Mesenchymal stem cell (in vitro differentiated cells and primary cell): ENCODE measurements at regions not wholly inside any gene's neighbourhood (a gene's known extent, or its start where the extent isn't known, plus 50 kb on each side); places are given as distances from the start of the nearest gene placed in this dataset.

Source experiments
- DNase-seq: peaks from one replicate; pipeline ENCODE4 v3.0.0-alpha.2; 2013
- H2AFZ ChIP-seq: one replicate; pipeline ENCODE4 v1.6.1; 2013; ENCODE audit warnings: low read depth, mild to moderate bottlenecking, control low read depth, inconsistent platforms, low read length, moderate library complexity
- H2AK5ac ChIP-seq: 2 replicates; pipeline ENCODE4 v1.6.1; 2013; ENCODE audit warnings: low read length, moderate library complexity, mild to moderate bottlenecking, inconsistent platforms; ENCODE audit not compliant: severe bottlenecking
- H2BK120ac ChIP-seq: one replicate; pipeline ENCODE4 v1.6.1; 2013; ENCODE audit warnings: low read depth, mild to moderate bottlenecking, inconsistent platforms, low read length, moderate library complexity
- H2BK12ac ChIP-seq, 2 experiments: one replicate each; pipeline ENCODE4 v1.6.1; 2013; ENCODE audit warnings: inconsistent platforms in 2 of 2, low read length in 2 of 2, mild to moderate bottlenecking in 2 of 2, moderate library complexity in 2 of 2, control low read depth in 1 of 2
- H2BK15ac ChIP-seq: one replicate; pipeline ENCODE4 v1.6.1; 2013; ENCODE audit warnings: mild to moderate bottlenecking, low read depth, inconsistent platforms; ENCODE audit not compliant: poor library complexity, severe bottlenecking
- H2BK5ac ChIP-seq: 2 replicates; pipeline ENCODE4 v1.6.1; 2013; ENCODE audit warnings: low read depth, mild to moderate bottlenecking, low read length, control low read depth, inconsistent platforms; ENCODE audit not compliant: poor library complexity, severe bottlenecking
- H3K14ac ChIP-seq, 2 experiments: one replicate each; pipeline ENCODE4 v1.6.1; 2013; ENCODE audit warnings: inconsistent platforms in 2 of 2, low read length in 2 of 2, control low read depth in 1 of 2, mild to moderate bottlenecking in 1 of 2, moderate library complexity in 1 of 2
- H3K18ac ChIP-seq, 2 experiments: one replicate each; pipeline ENCODE4 v1.6.1; 2013; ENCODE audit warnings: inconsistent platforms in 2 of 2, low read length in 2 of 2, control low read depth in 1 of 2, low read depth in 1 of 2, mild to moderate bottlenecking in 1 of 2
- H3K23ac ChIP-seq, 2 experiments: one replicate each; pipeline ENCODE4 v1.6.1; 2013; ENCODE audit warnings: inconsistent platforms in 2 of 2, low read length in 2 of 2, mild to moderate bottlenecking in 2 of 2, moderate library complexity in 2 of 2, control low read depth in 1 of 2
- H3K27ac ChIP-seq: 2 replicates; pipeline ENCODE4 v1.5.1; 2013; ENCODE audit warnings: mild to moderate bottlenecking, moderate library complexity, low read length, control low read depth, inconsistent platforms; ENCODE audit not compliant: poor library complexity, severe bottlenecking
- H3K27me3 ChIP-seq, 2 experiments: 2 replicates each; pipeline versions ENCODE4 v1.6.1 to v1.7.0; 2013; ENCODE audit warnings: low read length in 2 of 2, mild to moderate bottlenecking in 2 of 2, moderate library complexity in 2 of 2, control low read depth in 1 of 2, inconsistent platforms in 1 of 2; ENCODE audit not compliant: control insufficient read depth in 1 of 2, insufficient read depth in 1 of 2
- H3K36me3 ChIP-seq, 2 experiments: 2 replicates each; pipeline versions ENCODE4 v1.6.1 to v1.7.0; 2013; ENCODE audit warnings: low read length in 2 of 2, control low read depth in 1 of 2, inconsistent platforms in 1 of 2, low read depth in 1 of 2, mild to moderate bottlenecking in 1 of 2; ENCODE audit not compliant: insufficient read depth in 2 of 2, control insufficient read depth in 1 of 2
- H3K4ac ChIP-seq, 2 experiments: one replicate each; pipeline ENCODE4 v1.6.1; 2013; ENCODE audit warnings: inconsistent platforms in 2 of 2, low read length in 2 of 2, mild to moderate bottlenecking in 2 of 2, moderate library complexity in 2 of 2, control low read depth in 1 of 2, low read depth in 1 of 2
- H3K4me1 ChIP-seq: 2 replicates; pipeline ENCODE4 v1.6.1; 2013; ENCODE audit warnings: low read depth, low read length, control low read depth; ENCODE audit not compliant: control insufficient read depth, insufficient read depth
- H3K4me2 ChIP-seq: 2 replicates; pipeline ENCODE4 v1.6.1; 2013; ENCODE audit warnings: low read length, mild to moderate bottlenecking, inconsistent platforms; ENCODE audit not compliant: poor library complexity, severe bottlenecking
- H3K4me3 ChIP-seq, 2 experiments: 2 replicates each; pipeline versions ENCODE4 v1.5.1 to v1.7.0; 2013; ENCODE audit warnings: low read length in 2 of 2, mild to moderate bottlenecking in 2 of 2, control low read depth in 1 of 2, low read depth in 1 of 2; ENCODE audit not compliant: insufficient read depth in 1 of 2
- H3K79me1 ChIP-seq: replicated peaks from 2 replicates; pipeline ENCODE4 v1.6.1; 2013; ENCODE audit warnings: mild to moderate bottlenecking, control low read depth, low read length, inconsistent platforms; ENCODE audit not compliant: poor library complexity, severe bottlenecking
- H3K9ac ChIP-seq: 2 replicates; pipeline ENCODE4 v1.7.0; 2013; ENCODE audit warnings: mild to moderate bottlenecking, low read length, moderate library complexity
- H3K9me3 ChIP-seq: 2 replicates; pipeline ENCODE4 v1.7.0; 2013; ENCODE audit warnings: mild to moderate bottlenecking, low read length; ENCODE audit not compliant: control insufficient read depth
- H4K8ac ChIP-seq: one replicate; pipeline ENCODE4 v1.6.1; 2013; ENCODE audit warnings: inconsistent platforms, mild to moderate bottlenecking, low read length, moderate library complexity
- H4K91ac ChIP-seq: one replicate; pipeline ENCODE4 v1.6.1; 2013; ENCODE audit warnings: mild to moderate bottlenecking, low read length, inconsistent platforms
- WGBS: methylation state at CpG from one replicate; pipeline ENCODE4 v1.1.7; 2013; ENCODE audit warnings: mixed read lengths; 5-methylcytosine and 5-hydroxymethylcytosine counted together

- H3K4me3 ChIP-seq, result no peak overlapping the region
- no peak overlapping the region for H3K23ac ChIP-seq
- H2AFZ ChIP-seq, result no peak overlapping the region
- H3K27ac ChIP-seq, result no peak overlapping the region
- no peak overlapping the region for H2BK15ac ChIP-seq
- no peak overlapping the region for H2AK5ac ChIP-seq
- peaks cover 4% of the 10 kb centered on the region for H3K4me1 ChIP-seq
- no peaks in the 10 kb centered on the region for H3K27me3 ChIP-seq
- H2BK120ac ChIP-seq, result no peak overlapping the region
- H4K91ac ChIP-seq, result no peak overlapping the region
- no peaks in the 10 kb centered on the region for H3K36me3 ChIP-seq
- no peak overlapping the region for H3K14ac ChIP-seq
- no peak overlapping the region for H2BK5ac ChIP-seq
- H4K8ac ChIP-seq, result no peak overlapping the region
- WGBS, result 82% methylated on average over 3 of the region's 3 CpGs
- no peak overlapping the region for H3K4ac ChIP-seq
- H3K9ac ChIP-seq, result no peak overlapping the region
- H2BK12ac ChIP-seq, result no peak overlapping the region
- peak; percentile 64 for DNase-seq
- H3K18ac ChIP-seq, result peak overlapping the region; percentile 16 to 61
- no peaks in the 10 kb centered on the region for H3K79me1 ChIP-seq
- no peaks in the 10 kb centered on the region for H3K9me3 ChIP-seq
- H3K4me2 ChIP-seq, result no peak overlapping the region
Measured at GRCh38 chr5:130715541-130715940, 449.5 kb downstream of the HINT1 start.

- H3K27ac ChIP-seq, result no peak overlapping the region
- H2BK120ac ChIP-seq, result no peak overlapping the region
- H3K14ac ChIP-seq, result no peak overlapping the region
- H3K4me1 ChIP-seq, result peaks cover 4% of the 10 kb centered on the region
- H2AFZ ChIP-seq, result no peak overlapping the region
- H3K36me3 ChIP-seq, result no peaks in the 10 kb centered on the region
- H3K18ac ChIP-seq, result no peak overlapping the region
- no peak overlapping the region for H2BK5ac ChIP-seq
- no peak overlapping the region for H2BK15ac ChIP-seq
- H3K4me3 ChIP-seq, result no peak overlapping the region
- no peaks in the 10 kb centered on the region for H3K79me1 ChIP-seq
- H3K9me3 ChIP-seq, result no peaks in the 10 kb centered on the region
- H3K23ac ChIP-seq, result no peak overlapping the region
- WGBS, result 100% methylated on average over 1 of the region's 1 CpG
- no peak overlapping the region for H4K8ac ChIP-seq
- H3K4ac ChIP-seq, result no peak overlapping the region
- no peak for DNase-seq
- no peak overlapping the region for H2AK5ac ChIP-seq
- no peaks in the 10 kb centered on the region for H3K27me3 ChIP-seq
- no peak overlapping the region for H3K4me2 ChIP-seq
- no peak overlapping the region for H3K9ac ChIP-seq
- no peak overlapping the region for H2BK12ac ChIP-seq
- no peak overlapping the region for H4K91ac ChIP-seq
Measured at GRCh38 chr5:130714200-130714599, 450.9 kb downstream of the HINT1 start.

GRCh38 chr5:130712324-130712723, 452.7 kb downstream of the HINT1 start:
- DNase-seq, result no peak
- Histone ChIP-seq H2BK12ac (no peak overlapping the region), H4K8ac (no peak overlapping the region)

GRCh38 chr5:130710596-130710995, 454.5 kb downstream of the HINT1 start:
- Histone ChIP-seq H3K4me2 (peak overlapping the region; percentile 5), H3K4ac (no peak overlapping the region), H2BK5ac (no peak overlapping the region), H2AFZ (no peak overlapping the region), H2AK5ac (no peak overlapping the region), H3K27me3 (no peaks in the 10 kb centered on the region), H2BK15ac (no peak overlapping the region), H3K14ac (no peak overlapping the region), H2BK120ac (no peak overlapping the region), H4K8ac (no peak overlapping the region), H3K4me3 (no peak overlapping the region), H2BK12ac (no peak overlapping the region), H3K9ac (no peak overlapping the region), H3K36me3 (no peaks in the 10 kb centered on the region), H4K91ac (no peak overlapping the region), H3K23ac (no peak overlapping the region), H3K4me1 (peaks cover 3% of the 10 kb centered on the region), H3K27ac (peak overlapping the region; percentile 71), H3K9me3 (no peaks in the 10 kb centered on the region), H3K18ac (no peak overlapping the region), H3K79me1 (no peaks in the 10 kb centered on the region)
- WGBS, result 8% methylated on average over 4 of the region's 4 CpGs
- DNase-seq, result peak; percentile 76

More at GRCh38 chr5:130712324-130712723, 452.7 kb downstream of the HINT1 start:
- no CpG with 5 or more reads among the region's 1 CpG for WGBS
- H3K14ac ChIP-seq, result no peak overlapping the region
- no peak overlapping the region for H2BK15ac ChIP-seq
- H4K91ac ChIP-seq, result no peak overlapping the region
- no peak overlapping the region for H3K4me2 ChIP-seq
- no peak overlapping the region for H2AK5ac ChIP-seq
- H3K27me3 ChIP-seq, result no peaks in the 10 kb centered on the region
- no peak overlapping the region for H3K4ac ChIP-seq
- no peaks in the 10 kb centered on the region for H3K36me3 ChIP-seq
- no peak overlapping the region for H2BK120ac ChIP-seq
- H3K23ac ChIP-seq, result no peak overlapping the region
- H2BK5ac ChIP-seq, result no peak overlapping the region
- H2AFZ ChIP-seq, result no peak overlapping the region
- no peak overlapping the region for H3K18ac ChIP-seq
- H3K4me1 ChIP-seq, result peaks cover 4% of the 10 kb centered on the region
- H3K79me1 ChIP-seq, result no peaks in the 10 kb centered on the region
- no peaks in the 10 kb centered on the region for H3K9me3 ChIP-seq
- H3K4me3 ChIP-seq, result no peak overlapping the region
- no peak overlapping the region for H3K9ac ChIP-seq
- H3K27ac ChIP-seq, result no peak overlapping the region
